Ovary (tissue), 3 donors: ENCODE measurements at regions not wholly inside any gene's neighbourhood (a gene's known extent, or its start where the extent isn't known, plus 50 kb on each side); places are given as distances from the start of the nearest gene placed in this dataset.

Experiments
- EP300 ChIP-seq: sonication (generic); formaldehyde crosslinking; IDR thresholded peaks from one replicate; pipeline ENCODE4 v1.6.1; 2017; ENCODE audit warnings: antibody characterized with exemption
- POLR2A ChIP-seq: fragments of 450-650 bp; IDR thresholded peaks from one replicate; pipeline ENCODE4 v1.6.1; 2017; ENCODE audit warnings: antibody characterized with exemption, mild to moderate bottlenecking, moderate library complexity
- TF ChIP-seq, protein P1 (sequence below), 3 donors: fragments of 450-650 bp in 2 of 3; fragments of 200-600 bp in 1 of 3; IDR thresholded peaks; one replicate each; pipeline versions ENCODE4 v1.5.1 to v1.8.0; 2016 to 2022; ENCODE audit warnings: antibody characterized with exemption in 3 of 3, mild to moderate bottlenecking in 1 of 3
- donor health status: DM: no; HTN: no; CAD: no.

DNA sequence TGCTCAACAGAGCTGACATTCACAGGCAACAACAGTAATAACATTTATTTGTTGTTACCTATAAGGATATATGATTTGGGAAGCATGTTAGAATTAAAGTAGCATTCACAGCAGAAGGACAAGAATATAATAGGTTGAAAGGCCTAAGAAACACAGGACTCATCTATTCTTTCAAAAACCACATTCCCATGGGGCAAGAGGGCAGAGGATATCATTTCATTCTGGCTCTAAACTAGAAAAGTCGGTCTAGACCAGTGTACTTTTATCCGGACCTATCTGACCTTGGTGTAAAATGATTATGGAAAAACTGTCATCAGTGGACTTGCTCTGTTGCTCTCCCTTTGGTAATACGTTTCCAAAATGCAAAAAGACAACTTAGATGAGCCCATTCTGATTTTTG lies 914.7 kb upstream of the CITED2 start:
- TF ChIP-seq, protein P1, sequence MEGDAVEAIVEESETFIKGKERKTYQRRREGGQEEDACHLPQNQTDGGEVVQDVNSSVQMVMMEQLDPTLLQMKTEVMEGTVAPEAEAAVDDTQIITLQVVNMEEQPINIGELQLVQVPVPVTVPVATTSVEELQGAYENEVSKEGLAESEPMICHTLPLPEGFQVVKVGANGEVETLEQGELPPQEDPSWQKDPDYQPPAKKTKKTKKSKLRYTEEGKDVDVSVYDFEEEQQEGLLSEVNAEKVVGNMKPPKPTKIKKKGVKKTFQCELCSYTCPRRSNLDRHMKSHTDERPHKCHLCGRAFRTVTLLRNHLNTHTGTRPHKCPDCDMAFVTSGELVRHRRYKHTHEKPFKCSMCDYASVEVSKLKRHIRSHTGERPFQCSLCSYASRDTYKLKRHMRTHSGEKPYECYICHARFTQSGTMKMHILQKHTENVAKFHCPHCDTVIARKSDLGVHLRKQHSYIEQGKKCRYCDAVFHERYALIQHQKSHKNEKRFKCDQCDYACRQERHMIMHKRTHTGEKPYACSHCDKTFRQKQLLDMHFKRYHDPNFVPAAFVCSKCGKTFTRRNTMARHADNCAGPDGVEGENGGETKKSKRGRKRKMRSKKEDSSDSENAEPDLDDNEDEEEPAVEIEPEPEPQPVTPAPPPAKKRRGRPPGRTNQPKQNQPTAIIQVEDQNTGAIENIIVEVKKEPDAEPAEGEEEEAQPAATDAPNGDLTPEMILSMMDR (IDR thresholded peaks at IDR 0.05): no peak
- no peak for TF ChIP-seq POLR2A
- no peak for TF ChIP-seq EP300
